WTC11 (cell line): ENCODE measurements at regions not wholly inside any gene's neighbourhood (a gene's known extent, or its start where the extent isn't known, plus 50 kb on each side); places are given as distances from the start of the nearest gene placed in this dataset.

Source experiments
- CREB1 ChIP-seq: sonication (generic); formaldehyde crosslinking; IDR thresholded peaks from 2 replicates; pipeline ENCODE4 v1.8.0; 2023; ENCODE audit warnings: mild to moderate bottlenecking, missing genetic modification reagents
- CTCF ChIP-seq: fragments of 200-600 bp; IDR thresholded peaks from 2 replicates; pipeline ENCODE4 v1.8.0; 2022; ENCODE audit warnings: antibody characterized with exemption
- FOXJ3 ChIP-seq: sonication (generic); formaldehyde crosslinking; IDR thresholded peaks from 2 replicates; pipeline ENCODE4 v1.9.0; 2021; ENCODE audit warnings: missing genetic modification reagents, mild to moderate bottlenecking, borderline replicate concordance
- FOXK1 ChIP-seq: sonication (generic); formaldehyde crosslinking; IDR thresholded peaks from 2 replicates; pipeline ENCODE4 v1.8.0; 2022; ENCODE audit warnings: mild to moderate bottlenecking, moderate library complexity, missing genetic modification reagents
- KAT7 ChIP-seq: sonication (generic); formaldehyde crosslinking; IDR thresholded peaks from 2 replicates; pipeline ENCODE4 v1.8.1; 2023; ENCODE audit warnings: missing genetic modification reagents, mild to moderate bottlenecking, borderline replicate concordance
- SMAD3 ChIP-seq: sonication (generic); formaldehyde crosslinking; IDR thresholded peaks from 2 replicates; pipeline ENCODE4 v1.8.0; 2022; ENCODE audit warnings: missing genetic modification reagents, mild to moderate bottlenecking, borderline replicate concordance
- SP1 ChIP-seq: sonication (generic); formaldehyde crosslinking; conservative IDR thresholded peaks from 2 replicates; pipeline ENCODE4 v1.8.1; 2022; ENCODE audit warnings: missing genetic modification reagents
- ZMAT4 ChIP-seq: fragments of 250-450 bp; sonication (Bioruptor Pico); IDR thresholded peaks from 2 replicates; pipeline ENCODE4 v1.9.0; 2021; ENCODE audit warnings: mild to moderate bottlenecking

GRCh38 chr5:133846478-133847226 lies 121.8 kb downstream of the C5orf15 start:
- TF ChIP-seq CTCF (no peak), SP1 (CRISPR knock-in tag) (no peak), CREB1 (CRISPR knock-in tag) (no peak), ZMAT4 (CRISPR knock-in tag) (no peak), FOXJ3 (CRISPR knock-in tag) (no peak), FOXK1 (CRISPR knock-in tag) (no peak), SMAD3 (CRISPR knock-in tag) (no peak), KAT7 (no peak)
